Upper lobe of left lung (tissue), 4 donors: ENCODE measurements at regions not wholly inside any gene's neighbourhood (a gene's known extent, or its start where the extent isn't known, plus 50 kb on each side); places are given as distances from the start of the nearest gene placed in this dataset.

Source experiments
- CTCF ChIP-seq, 6 experiments: fragments of 450-650 bp in 4 of 6; fragments of 200-600 bp in 2 of 6; sonication (generic) in 2 of 6; IDR thresholded peaks; one replicate each; pipeline ENCODE4 v1.5.1; 2016 to 2019; ENCODE audit warnings: antibody characterized with exemption in 6 of 6
- EP300 ChIP-seq, 4 donors: sonication (generic); formaldehyde crosslinking; IDR thresholded peaks; one replicate each; pipeline ENCODE4 v1.5.1; 2017; ENCODE audit warnings: antibody characterized with exemption in 4 of 4, control low read depth in 2 of 4

GRCh38 chr13:90307136-90307535 lies 1040.4 kb upstream of the MIR17HG start:
- TF ChIP-seq CTCF (IDR thresholded peaks at IDR 0.05) (no peak), EP300 (IDR thresholded peaks at IDR 0.05) (no peak)
